ENCODE measurements at regions not wholly inside any gene's neighbourhood (a gene's known extent, or its start where the extent isn't known, plus 50 kb on each side); places are given as distances from the start of the nearest gene placed in this dataset.

DNA sequence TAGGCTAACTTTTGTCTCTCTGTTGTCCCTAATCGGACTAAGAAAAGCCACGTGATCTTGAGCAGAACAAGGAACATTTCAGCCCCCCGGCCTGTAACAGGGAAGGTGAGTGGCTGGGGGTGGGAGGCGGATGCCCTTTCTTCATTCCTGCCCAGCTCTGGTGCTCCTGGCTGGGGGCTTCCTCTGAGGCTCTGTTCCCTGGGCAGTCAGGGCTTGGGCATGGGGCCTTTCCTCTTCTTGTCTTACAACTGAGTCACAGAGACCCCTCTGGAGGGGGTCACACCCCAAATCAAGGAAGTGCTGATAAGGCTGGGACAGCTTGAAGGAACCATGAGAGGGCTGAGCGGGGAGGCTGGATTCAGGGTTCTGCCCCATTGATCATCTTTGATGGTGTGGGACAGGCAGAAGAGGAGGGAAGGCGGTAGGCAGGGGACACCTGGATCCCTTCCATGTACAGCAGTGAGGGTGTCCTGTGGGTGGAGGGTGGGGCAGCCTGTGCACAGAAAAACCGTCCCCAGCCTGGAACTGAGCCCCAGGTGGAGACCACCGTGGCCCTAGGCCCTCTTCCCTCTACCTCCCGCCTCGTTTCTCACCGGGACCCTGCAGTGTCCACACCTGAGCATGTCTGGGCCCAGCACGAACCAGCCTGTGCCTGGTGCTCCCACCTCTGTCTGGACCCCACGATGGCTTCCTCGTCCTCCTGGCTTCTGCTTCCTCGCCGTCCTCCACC lies 257.7 kb upstream of the IRX1 start:
- Mint-ChIP-seq H3K36me3 (ENCODE audit: low read depth) (no peaks in the 10 kb centered on the region), H3K27ac (no peak overlapping the region), H3K4me1 (ENCODE audit: low read depth) (no peaks in the 10 kb centered on the region), H3K27me3 (ENCODE audit: insufficient read depth) (no peaks in the 10 kb centered on the region; the same call in 1 of the 2 replicates), H3K9me3 (peaks cover 66% of the 10 kb centered on the region), H3K4me3 (no peak overlapping the region)
- no peak for DNase-seq
- TF ChIP-seq, protein P1, sequence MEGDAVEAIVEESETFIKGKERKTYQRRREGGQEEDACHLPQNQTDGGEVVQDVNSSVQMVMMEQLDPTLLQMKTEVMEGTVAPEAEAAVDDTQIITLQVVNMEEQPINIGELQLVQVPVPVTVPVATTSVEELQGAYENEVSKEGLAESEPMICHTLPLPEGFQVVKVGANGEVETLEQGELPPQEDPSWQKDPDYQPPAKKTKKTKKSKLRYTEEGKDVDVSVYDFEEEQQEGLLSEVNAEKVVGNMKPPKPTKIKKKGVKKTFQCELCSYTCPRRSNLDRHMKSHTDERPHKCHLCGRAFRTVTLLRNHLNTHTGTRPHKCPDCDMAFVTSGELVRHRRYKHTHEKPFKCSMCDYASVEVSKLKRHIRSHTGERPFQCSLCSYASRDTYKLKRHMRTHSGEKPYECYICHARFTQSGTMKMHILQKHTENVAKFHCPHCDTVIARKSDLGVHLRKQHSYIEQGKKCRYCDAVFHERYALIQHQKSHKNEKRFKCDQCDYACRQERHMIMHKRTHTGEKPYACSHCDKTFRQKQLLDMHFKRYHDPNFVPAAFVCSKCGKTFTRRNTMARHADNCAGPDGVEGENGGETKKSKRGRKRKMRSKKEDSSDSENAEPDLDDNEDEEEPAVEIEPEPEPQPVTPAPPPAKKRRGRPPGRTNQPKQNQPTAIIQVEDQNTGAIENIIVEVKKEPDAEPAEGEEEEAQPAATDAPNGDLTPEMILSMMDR (IDR thresholded peaks at IDR 0.05) = no peak

DNA sequence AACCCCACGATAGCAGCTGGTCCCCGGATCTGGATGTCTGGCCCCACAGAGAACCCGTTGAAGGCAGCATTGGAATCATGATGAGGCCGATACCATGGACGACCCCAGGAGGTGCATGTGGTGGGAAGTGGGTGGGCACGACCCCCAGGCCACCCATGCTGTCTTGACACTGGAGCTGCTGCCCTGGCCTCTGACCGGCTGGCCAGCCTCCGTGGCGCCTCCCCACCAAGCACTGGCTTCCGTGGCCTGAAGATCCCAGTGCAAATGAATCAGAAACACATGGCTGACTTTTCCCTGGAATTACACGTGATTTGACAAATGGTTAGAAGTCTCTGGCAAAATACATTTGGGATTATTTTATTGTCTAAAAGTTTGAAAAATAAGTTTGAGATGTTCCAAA lies 259.0 kb upstream of the IRX1 start:
- Mint-ChIP-seq H3K4me3 (no peak overlapping the region), H3K27me3 (ENCODE audit: insufficient read depth) (no peaks in the 10 kb centered on the region; the same call in 1 of the 2 replicates), H3K36me3 (ENCODE audit: low read depth) (no peaks in the 10 kb centered on the region), H3K27ac (no peak overlapping the region), H3K9me3 (peaks cover 61% of the 10 kb centered on the region), H3K4me1 (ENCODE audit: low read depth) (no peaks in the 10 kb centered on the region)
- no peak for DNase-seq
- TF ChIP-seq, protein P1 (IDR thresholded peaks at IDR 0.05) = no peak

DNA sequence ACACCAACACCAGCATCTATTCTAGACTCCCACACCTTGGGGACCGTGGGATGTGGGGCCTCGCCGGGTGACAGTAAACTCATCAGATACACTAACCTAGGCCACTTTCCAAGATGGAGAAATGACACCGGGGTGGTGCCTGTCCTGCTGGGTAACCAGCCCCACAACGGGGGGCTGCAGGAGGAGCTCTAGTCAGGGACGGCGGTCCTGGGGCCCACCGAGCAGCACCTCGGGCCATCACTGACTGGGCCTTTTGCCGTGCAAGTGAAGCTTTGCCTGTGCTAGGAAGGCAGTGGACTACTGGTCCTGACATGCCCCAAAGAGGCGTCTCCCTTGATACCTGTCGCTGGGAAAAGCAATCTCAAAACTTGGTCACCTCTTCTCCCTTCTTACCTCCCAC lies 260.3 kb upstream of the IRX1 start:
- no peak for DNase-seq
- H3K27ac Mint-ChIP-seq = no peak overlapping the region
- H3K4me3 Mint-ChIP-seq = no peak overlapping the region
- no peaks in the 10 kb centered on the region; the same call in 1 of the 2 replicates for H3K27me3 Mint-ChIP-seq (ENCODE audit: insufficient read depth)
- H3K36me3 Mint-ChIP-seq (ENCODE audit: low read depth) = no peaks in the 10 kb centered on the region
- H3K4me1 Mint-ChIP-seq (ENCODE audit: low read depth) = no peaks in the 10 kb centered on the region
- TF ChIP-seq, protein P1 (IDR thresholded peaks at IDR 0.05) = no peak
- peaks cover 63% of the 10 kb centered on the region for H3K9me3 Mint-ChIP-seq

DNA sequence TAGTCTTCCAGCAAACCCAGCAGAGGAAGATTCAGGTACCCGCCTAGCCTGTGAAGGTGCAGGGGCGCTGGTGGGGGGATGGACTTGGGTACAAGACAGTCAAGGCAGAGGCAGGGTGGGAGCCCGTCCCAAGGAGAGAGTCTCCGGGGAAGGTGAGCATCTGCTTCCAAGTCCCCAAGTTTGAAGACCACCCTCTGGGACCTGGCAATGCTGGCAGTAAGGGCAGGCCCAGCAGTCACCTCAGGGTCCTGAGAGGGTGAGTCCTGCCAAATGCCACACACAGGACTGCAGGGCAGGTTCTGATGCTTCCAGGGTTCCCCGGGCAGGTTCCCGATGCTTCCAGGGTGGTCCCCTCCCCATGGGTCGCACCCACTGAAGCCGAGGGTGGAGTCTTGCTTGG lies 261.8 kb upstream of the IRX1 start:
- Mint-ChIP-seq H3K27ac (no peak overlapping the region), H3K27me3 (ENCODE audit: insufficient read depth) (no peaks in the 10 kb centered on the region; the same call in 1 of the 2 replicates), H3K4me3 (no peak overlapping the region), H3K9me3 (peaks cover 60% of the 10 kb centered on the region), H3K4me1 (ENCODE audit: low read depth) (no peaks in the 10 kb centered on the region), H3K36me3 (ENCODE audit: low read depth) (no peaks in the 10 kb centered on the region)
- TF ChIP-seq, protein P1 (IDR thresholded peaks at IDR 0.05) = no peak
- DNase-seq = no peak

DNA sequence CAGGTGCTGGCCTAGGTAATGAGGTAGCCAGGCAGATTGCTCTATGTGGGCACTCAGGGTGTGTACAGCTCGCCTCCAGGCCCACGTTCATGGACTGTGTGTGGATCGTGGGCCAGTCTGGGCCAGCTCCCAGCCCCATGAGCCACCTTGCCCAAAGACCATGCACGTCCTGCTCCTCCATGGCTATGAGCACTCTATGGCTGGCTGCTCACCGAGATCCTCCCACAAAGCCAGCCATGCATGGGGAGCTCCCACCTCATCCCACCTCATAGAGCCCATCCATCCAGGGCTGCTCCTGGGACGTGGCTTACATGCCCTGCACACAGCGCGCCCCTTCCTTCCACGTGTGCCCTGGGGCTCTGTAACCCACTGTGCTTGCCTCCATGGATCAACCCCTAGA lies 262.5 kb upstream of the IRX1 start:
- Mint-ChIP-seq H3K27ac (no peak overlapping the region), H3K4me1 (ENCODE audit: low read depth) (no peaks in the 10 kb centered on the region), H3K4me3 (no peak overlapping the region), H3K9me3 (peaks cover 54% of the 10 kb centered on the region), H3K36me3 (ENCODE audit: low read depth) (no peaks in the 10 kb centered on the region), H3K27me3 (ENCODE audit: insufficient read depth) (no peaks in the 10 kb centered on the region; the same call in 1 of the 2 replicates)
- TF ChIP-seq, protein P1 (IDR thresholded peaks at IDR 0.05) = no peak
- DNase-seq = no peak

All from HFFc6 (cell line).